Keratinocyte (primary cell): ENCODE measurements at regions not wholly inside any gene's neighbourhood (a gene's known extent, or its start where the extent isn't known, plus 50 kb on each side); places are given as distances from the start of the nearest gene placed in this dataset.

Source experiments
- EZH2 ChIP-seq: IDR thresholded peaks from one replicate; pipeline ENCODE4 v1.6.1; 2012; ENCODE audit warnings: inconsistent platforms, mild to moderate bottlenecking, low read length, moderate library complexity
- TF ChIP-seq, protein P1 (sequence below), 3 experiments: IDR thresholded peaks in 1 of 3; conservative IDR thresholded peaks in 1 of 3; optimal IDR thresholded peaks in 1 of 3; 2 replicates in 2 of 3; 3 replicates in 1 of 3; pipeline versions ENCODE3 to v1.5.1; 2011; ENCODE audit warnings: low read length in 3 of 3, mild to moderate bottlenecking in 3 of 3, moderate library complexity in 2 of 3, control low read depth in 1 of 3, inconsistent platforms in 1 of 3; ENCODE audit not compliant: insufficient read depth in 2 of 3; ENCODE audit errors: extremely low read depth in 1 of 3

DNA sequence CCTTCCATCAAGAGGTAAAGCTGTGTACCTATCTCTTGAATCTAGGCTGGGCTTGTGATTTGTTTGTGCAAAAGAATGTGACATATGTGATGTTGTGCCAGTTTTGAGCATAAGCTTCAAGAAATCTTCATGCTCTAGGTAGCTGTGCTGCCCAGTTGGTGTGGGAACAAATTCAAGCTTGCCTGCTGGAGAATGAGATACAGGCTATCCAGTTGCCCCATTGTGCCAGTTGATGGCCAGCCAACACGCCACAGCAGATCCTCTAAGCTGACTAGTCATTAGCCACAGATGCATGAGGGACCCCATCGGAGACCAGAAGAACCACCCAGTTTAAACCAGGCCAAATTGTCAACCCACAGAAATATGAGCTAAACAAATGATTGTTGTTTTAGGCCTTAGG lies 180.5 kb upstream of the MPHOSPH6 start:
- TF ChIP-seq EZH2: no peak
- TF ChIP-seq, protein P1, sequence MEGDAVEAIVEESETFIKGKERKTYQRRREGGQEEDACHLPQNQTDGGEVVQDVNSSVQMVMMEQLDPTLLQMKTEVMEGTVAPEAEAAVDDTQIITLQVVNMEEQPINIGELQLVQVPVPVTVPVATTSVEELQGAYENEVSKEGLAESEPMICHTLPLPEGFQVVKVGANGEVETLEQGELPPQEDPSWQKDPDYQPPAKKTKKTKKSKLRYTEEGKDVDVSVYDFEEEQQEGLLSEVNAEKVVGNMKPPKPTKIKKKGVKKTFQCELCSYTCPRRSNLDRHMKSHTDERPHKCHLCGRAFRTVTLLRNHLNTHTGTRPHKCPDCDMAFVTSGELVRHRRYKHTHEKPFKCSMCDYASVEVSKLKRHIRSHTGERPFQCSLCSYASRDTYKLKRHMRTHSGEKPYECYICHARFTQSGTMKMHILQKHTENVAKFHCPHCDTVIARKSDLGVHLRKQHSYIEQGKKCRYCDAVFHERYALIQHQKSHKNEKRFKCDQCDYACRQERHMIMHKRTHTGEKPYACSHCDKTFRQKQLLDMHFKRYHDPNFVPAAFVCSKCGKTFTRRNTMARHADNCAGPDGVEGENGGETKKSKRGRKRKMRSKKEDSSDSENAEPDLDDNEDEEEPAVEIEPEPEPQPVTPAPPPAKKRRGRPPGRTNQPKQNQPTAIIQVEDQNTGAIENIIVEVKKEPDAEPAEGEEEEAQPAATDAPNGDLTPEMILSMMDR (optimal IDR thresholded peaks at IDR 0.05 in 1 of 3, IDR thresholded peaks at IDR 0.05 in 1 of 3, conservative IDR thresholded peaks at IDR 0.05 in 1 of 3; ENCODE audit: extremely low read depth in 1 of 3, insufficient read depth in 2 of 3, low read length in 3 of 3): no peak
